Body of pancreas (tissue), 4 donors: ENCODE measurements at regions not wholly inside any gene's neighbourhood (a gene's known extent, or its start where the extent isn't known, plus 50 kb on each side); places are given as distances from the start of the nearest gene placed in this dataset.

Source experiments
- ATAC-seq: fragments of 150-250 bp; one replicate; pipeline ENCODE4 v1.9.1; 2016
- DNase-seq, 4 donors: peaks; one replicate each; pipeline ENCODE4 v3.0.0-alpha.2; 2019
- H3K27ac ChIP-seq, 4 donors: fragments of 200-600 bp; sonication (generic); 1 replicate in 3 of 4; 2 replicates in 1 of 4; pipeline versions ENCODE4 v1.5.1 to v1.6.1; 2016 to 2019; ENCODE audit warnings: mild to moderate bottlenecking in 1 of 4, mixed read lengths in 1 of 4, moderate library complexity in 1 of 4
- H3K27me3 ChIP-seq, 2 donors: fragments of 200-600 bp; sonication (generic); one replicate each; pipeline ENCODE4 v1.6.0; 2016; ENCODE audit warnings: mild to moderate bottlenecking in 1 of 2
- H3K36me3 ChIP-seq, 2 donors: fragments of 200-600 bp; sonication (generic); replicated peaks in 1 of 2; 2 replicates each; pipeline ENCODE4 v1.5.1; 2016; ENCODE audit warnings: low read depth in 2 of 2; ENCODE audit not compliant: insufficient read depth in 1 of 2
- H3K4me1 ChIP-seq: fragments of 200-600 bp; sonication (generic); one replicate; pipeline ENCODE4 v1.6.0; 2016
- H3K4me3 ChIP-seq, 2 donors: fragments of 200-600 bp; sonication (generic); 1 replicate in 1 of 2; 2 replicates in 1 of 2; pipeline ENCODE4 v1.5.1; 2016 to 2019
- H3K9me3 ChIP-seq, 3 donors: fragments of 200-600 bp; sonication (generic); 1 replicate in 2 of 3; 2 replicates in 1 of 3; pipeline ENCODE4 v1.5.1; 2016
- CTCF ChIP-seq, 7 experiments: fragments of 450-650 bp in 4 of 7; fragments of 200-600 bp in 3 of 7; sonication (generic) in 3 of 7; IDR thresholded peaks; one replicate each; pipeline ENCODE4 v1.5.1; 2016 to 2019; ENCODE audit warnings: antibody characterized with exemption in 7 of 7
- POLR2A ChIP-seq, 3 donors: fragments of 450-650 bp; IDR thresholded peaks; one replicate each; pipeline ENCODE4 v1.6.1; 2016; ENCODE audit warnings: antibody characterized with exemption in 3 of 3, mild to moderate bottlenecking in 2 of 3
- WGBS, 2 donors: methylation state at CpG; one replicate each; pipeline ENCODE4 v1.1.5; 2017; 5-methylcytosine and 5-hydroxymethylcytosine counted together
- intact Hi-C: fragments of 100-400 bp; cut with DNase I; formaldehyde crosslinking; loops from one replicate; pipeline ENCODE4 v1.15.1; 2023

GRCh38 chr9:110148384-110148783, 59.6 kb downstream of the C9orf152 start:
- no peaks in the 10 kb centered on the region for H3K27me3 ChIP-seq
- WGBS, 2 donors: 55 to 64% methylated on average over 7 of the region's 7 CpGs
- H3K27ac ChIP-seq: no peak overlapping the region
- H3K4me1 ChIP-seq: peaks cover 13% of the 10 kb centered on the region
- TF ChIP-seq POLR2A (IDR thresholded peaks at IDR 0.05): no peak
- no peaks in the 10 kb centered on the region for H3K36me3 ChIP-seq
- intact Hi-C loops: loop anchor here (10.0 kb wide), 1 partner anchor 244 kb away; no protein-coding TSS in a partner anchor
- ATAC-seq: no peak
- H3K4me3 ChIP-seq: no peak overlapping the region
- no peak for DNase-seq
- H3K9me3 ChIP-seq: no peaks in the 10 kb centered on the region

DNA sequence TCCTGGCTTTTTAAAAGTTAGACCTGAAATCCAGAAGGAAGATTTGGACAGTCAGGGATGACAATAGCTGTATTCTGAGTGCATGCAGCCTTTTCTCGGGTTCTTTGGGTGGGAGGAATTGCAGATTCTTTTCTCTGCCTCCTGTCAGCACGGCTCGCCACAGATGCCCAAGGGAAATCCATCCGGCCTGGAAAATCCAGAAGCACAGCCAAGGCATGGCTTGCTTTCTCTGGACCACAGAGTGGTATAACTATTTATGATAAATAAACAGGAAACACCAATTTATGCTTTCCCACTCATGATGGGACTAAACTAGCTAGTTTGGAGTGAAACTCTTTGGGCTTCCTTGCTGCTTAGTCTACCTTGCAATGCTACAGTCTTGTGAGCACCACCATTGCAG, 59.1 kb downstream of the C9orf152 start:
- no peak overlapping the region for H3K4me3 ChIP-seq
- DNase-seq: no peak
- TF ChIP-seq POLR2A (IDR thresholded peaks at IDR 0.05): no peak
- no peak for TF ChIP-seq CTCF (IDR thresholded peaks at IDR 0.05)
- no peaks in the 10 kb centered on the region for H3K9me3 ChIP-seq
- intact Hi-C loops: loop anchor here (10.0 kb wide), 1 partner anchor 244 kb away; no protein-coding TSS in a partner anchor
- H3K27me3 ChIP-seq: no peaks in the 10 kb centered on the region
- WGBS, 2 donors: 72 to 74% methylated on average over 4 of the region's 4 CpGs
- ATAC-seq: no peak
- H3K36me3 ChIP-seq: no peaks in the 10 kb centered on the region
- H3K4me1 ChIP-seq: peaks cover 8% of the 10 kb centered on the region
- H3K27ac ChIP-seq: no peak overlapping the region
